ENCODE measurements at regions not wholly inside any gene's neighbourhood (a gene's known extent, or its start where the extent isn't known, plus 50 kb on each side); places are given as distances from the start of the nearest gene placed in this dataset.
"Not testable (repeated sequence)": the region's sequence is repeated elsewhere in the genome, so short reads cannot be mapped to it uniquely, and the experiment has no call there.

- not testable (repeated sequence) for H3K27ac ChIP-seq (ENCODE audit: low read depth, low read length, severe bottlenecking); H3K36me3 ChIP-seq (ENCODE audit: control insufficient read depth, insufficient read depth, low read length); H3K4me3 ChIP-seq (ENCODE audit: extremely low read depth, insufficient read depth, low read length, poor library complexity, severe bottlenecking); H3K9me3 ChIP-seq (ENCODE audit: control insufficient read depth, low read length); H3K4me1 ChIP-seq (ENCODE audit: control insufficient read depth, insufficient read depth, low read length, poor library complexity, severe bottlenecking)
- WGBS, 2 experiments (ENCODE audit: insufficient coverage in 2 of 2): 91 to 93% methylated on average over 4 to 6 of the region's 8 CpGs
Measured at GRCh38 chr4:22599929-22600432, 84.1 kb upstream of the ADGRA3 start.

GRCh38 chr4:22601638-22602037, 85.8 kb upstream of the ADGRA3 start:
- H3K36me3 ChIP-seq (ENCODE audit: control insufficient read depth, insufficient read depth, low read length); H3K27ac ChIP-seq (ENCODE audit: low read depth, low read length, severe bottlenecking); H3K9me3 ChIP-seq (ENCODE audit: control insufficient read depth, low read length); H3K4me3 ChIP-seq (ENCODE audit: extremely low read depth, insufficient read depth, low read length, poor library complexity, severe bottlenecking); H3K4me1 ChIP-seq (ENCODE audit: control insufficient read depth, insufficient read depth, low read length, poor library complexity, severe bottlenecking): not testable (repeated sequence)
- 93% methylated on average over 3 of the region's 6 CpGs for WGBS, 2 experiments (ENCODE audit: insufficient coverage in 2 of 2)

DNA sequence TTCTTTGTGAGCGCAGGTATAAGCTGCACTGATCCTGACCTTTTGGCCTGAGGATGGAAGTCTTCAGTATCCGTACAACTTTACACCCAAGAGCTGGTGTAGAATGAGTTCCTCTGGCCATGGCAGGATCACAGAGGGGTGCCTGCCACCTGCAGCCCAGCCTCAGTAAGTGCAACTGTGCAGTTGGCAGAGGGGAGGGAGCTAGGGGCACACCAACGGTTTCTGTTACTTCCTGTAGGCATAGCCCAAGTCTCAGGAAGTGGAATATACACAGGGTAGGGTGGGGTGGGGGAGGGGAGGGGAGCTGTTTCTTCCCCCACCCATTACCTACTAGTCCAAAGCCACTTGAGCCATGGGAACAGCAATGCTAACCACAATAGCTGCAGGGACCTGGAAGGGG, 85.4 kb upstream of the GBA3 start:
- Histone ChIP-seq H3K9me3 (ENCODE audit: control insufficient read depth, low read length) (no peaks in the 10 kb centered on the region), H3K4me1 (ENCODE audit: control insufficient read depth, insufficient read depth, low read length, poor library complexity, severe bottlenecking) (no peaks in the 10 kb centered on the region), H3K36me3 (ENCODE audit: control insufficient read depth, insufficient read depth, low read length) (no peaks in the 10 kb centered on the region), H3K4me3 (ENCODE audit: extremely low read depth, insufficient read depth, low read length, poor library complexity, severe bottlenecking) (no peak overlapping the region), H3K27ac (ENCODE audit: low read depth, low read length, severe bottlenecking) (no peak overlapping the region)
- 100% methylated on average over 1 of the region's 3 CpGs; no CpG with 5 or more reads in 1 of the 2 experiments for WGBS, 2 experiments (ENCODE audit: insufficient coverage in 2 of 2)

DNA sequence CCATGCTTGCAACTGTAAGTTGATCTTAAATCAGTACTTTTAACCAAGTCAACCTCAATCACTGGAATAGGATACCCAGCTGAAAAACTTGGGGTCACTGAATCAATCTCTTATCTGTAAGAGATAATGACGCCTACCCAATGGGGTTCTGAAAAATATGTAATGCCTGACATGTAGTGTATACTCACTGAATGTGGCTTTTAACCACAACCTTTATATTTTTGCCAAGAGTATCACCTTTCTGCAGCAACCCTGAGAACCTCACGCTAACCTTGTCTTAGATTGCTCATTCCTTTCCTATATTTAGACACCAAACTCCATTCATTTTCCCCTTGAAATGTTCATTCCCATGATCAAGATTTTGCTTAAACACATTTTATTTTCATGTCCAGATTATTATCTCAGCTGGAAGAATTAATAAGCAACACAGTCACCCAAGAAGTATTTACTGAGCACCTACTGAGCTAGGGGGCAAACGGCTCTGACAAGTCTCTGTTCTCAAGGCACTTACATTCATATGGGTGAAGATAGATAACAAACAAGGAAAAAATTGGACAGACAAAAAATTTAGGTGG, 82.7 kb upstream of the GBA3 start:
- not testable (repeated sequence) for H3K36me3 ChIP-seq (ENCODE audit: control insufficient read depth, insufficient read depth, low read length); H3K4me3 ChIP-seq (ENCODE audit: extremely low read depth, insufficient read depth, low read length, poor library complexity, severe bottlenecking); H3K4me1 ChIP-seq (ENCODE audit: control insufficient read depth, insufficient read depth, low read length, poor library complexity, severe bottlenecking); H3K27ac ChIP-seq (ENCODE audit: low read depth, low read length, severe bottlenecking); H3K9me3 ChIP-seq (ENCODE audit: control insufficient read depth, low read length)
- 71 to 100% methylated on average over 1 of the region's 3 CpGs for WGBS, 2 experiments (ENCODE audit: insufficient coverage in 2 of 2)

DNA sequence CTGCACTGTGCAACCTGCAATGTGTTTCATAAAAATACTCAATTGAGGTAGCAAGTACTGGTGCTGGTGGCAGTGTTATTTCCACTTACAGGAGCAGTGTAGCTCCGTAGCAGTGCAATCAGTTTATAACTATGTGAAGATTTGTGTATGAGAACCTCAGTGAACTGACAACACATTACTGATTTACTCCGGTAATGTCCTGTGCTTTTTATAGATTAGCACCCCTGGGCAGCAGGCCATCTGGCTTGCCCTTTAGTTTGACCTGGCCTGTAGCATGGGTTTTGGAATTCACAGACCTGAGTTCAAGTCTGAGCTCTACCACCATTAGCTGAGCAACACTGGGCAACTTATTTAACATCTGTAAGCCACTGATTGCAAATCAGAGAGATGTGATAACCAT, 78.6 kb upstream of the GBA3 start:
- Histone ChIP-seq H3K9me3 (ENCODE audit: control insufficient read depth, low read length) (no peaks in the 10 kb centered on the region), H3K36me3 (ENCODE audit: control insufficient read depth, insufficient read depth, low read length) (no peaks in the 10 kb centered on the region), H3K4me1 (ENCODE audit: control insufficient read depth, insufficient read depth, low read length, poor library complexity, severe bottlenecking) (no peaks in the 10 kb centered on the region), H3K4me3 (ENCODE audit: extremely low read depth, insufficient read depth, low read length, poor library complexity, severe bottlenecking) (no peak overlapping the region), H3K27ac (ENCODE audit: low read depth, low read length, severe bottlenecking) (no peak overlapping the region)
- 89 to 95% methylated on average over 1 to 2 of the region's 2 CpGs for WGBS, 2 experiments (ENCODE audit: insufficient coverage in 2 of 2)

- Histone ChIP-seq H3K36me3 (ENCODE audit: control insufficient read depth, insufficient read depth, low read length) (no peaks in the 10 kb centered on the region), H3K9me3 (ENCODE audit: control insufficient read depth, low read length) (no peaks in the 10 kb centered on the region), H3K4me3 (ENCODE audit: extremely low read depth, insufficient read depth, low read length, poor library complexity, severe bottlenecking) (no peak overlapping the region), H3K4me1 (ENCODE audit: control insufficient read depth, insufficient read depth, low read length, poor library complexity, severe bottlenecking) (no peaks in the 10 kb centered on the region), H3K27ac (ENCODE audit: low read depth, low read length, severe bottlenecking) (no peak overlapping the region)
- WGBS, 2 experiments (ENCODE audit: insufficient coverage in 2 of 2): 78 to 96% methylated on average over 2 to 3 of the region's 3 CpGs
Measured at GRCh38 chr4:22616516-22616915, 76.2 kb upstream of the GBA3 start.

- H3K9me3 ChIP-seq (ENCODE audit: control insufficient read depth, low read length); H3K27ac ChIP-seq (ENCODE audit: low read depth, low read length, severe bottlenecking); H3K4me1 ChIP-seq (ENCODE audit: control insufficient read depth, insufficient read depth, low read length, poor library complexity, severe bottlenecking); H3K36me3 ChIP-seq (ENCODE audit: control insufficient read depth, insufficient read depth, low read length); H3K4me3 ChIP-seq (ENCODE audit: extremely low read depth, insufficient read depth, low read length, poor library complexity, severe bottlenecking): not testable (repeated sequence)
- WGBS, 2 experiments (ENCODE audit: insufficient coverage in 2 of 2): 92% methylated on average over 3 of the region's 4 CpGs; no CpG with 5 or more reads in 1 of the 2 experiments
Measured at GRCh38 chr4:22620144-22620543, 72.6 kb upstream of the GBA3 start.

DNA sequence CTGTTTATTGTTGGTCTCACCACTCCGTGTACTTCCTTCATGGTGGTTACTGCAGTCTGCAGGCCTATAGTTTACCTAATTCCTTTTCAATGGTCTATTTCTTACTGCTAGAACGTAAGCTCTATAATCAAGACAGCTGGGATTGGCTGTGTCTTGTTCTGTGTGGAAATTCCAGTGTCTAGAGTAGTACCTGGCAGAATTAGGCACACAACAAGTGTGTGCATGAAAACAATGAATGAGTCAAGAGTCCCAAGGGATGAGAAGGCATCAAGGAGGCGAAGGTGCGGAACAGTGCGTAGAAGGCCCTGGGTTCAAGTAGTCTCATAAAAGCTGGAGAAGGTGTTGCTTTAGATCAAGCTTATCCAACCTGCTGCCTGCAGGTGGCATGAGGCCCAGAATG, 70.8 kb upstream of the GBA3 start:
- not testable (repeated sequence) for H3K9me3 ChIP-seq (ENCODE audit: control insufficient read depth, low read length); H3K4me3 ChIP-seq (ENCODE audit: extremely low read depth, insufficient read depth, low read length, poor library complexity, severe bottlenecking); H3K4me1 ChIP-seq (ENCODE audit: control insufficient read depth, insufficient read depth, low read length, poor library complexity, severe bottlenecking); H3K27ac ChIP-seq (ENCODE audit: low read depth, low read length, severe bottlenecking); H3K36me3 ChIP-seq (ENCODE audit: control insufficient read depth, insufficient read depth, low read length)
- WGBS, 2 experiments (ENCODE audit: insufficient coverage in 2 of 2): 97 to 98% methylated on average over 4 of the region's 5 CpGs

- not testable (repeated sequence) for H3K27ac ChIP-seq (ENCODE audit: low read depth, low read length, severe bottlenecking); H3K4me3 ChIP-seq (ENCODE audit: extremely low read depth, insufficient read depth, low read length, poor library complexity, severe bottlenecking); H3K9me3 ChIP-seq (ENCODE audit: control insufficient read depth, low read length); H3K36me3 ChIP-seq (ENCODE audit: control insufficient read depth, insufficient read depth, low read length); H3K4me1 ChIP-seq (ENCODE audit: control insufficient read depth, insufficient read depth, low read length, poor library complexity, severe bottlenecking)
- WGBS, 2 experiments (ENCODE audit: insufficient coverage in 2 of 2): 78 to 100% methylated on average over 2 to 3 of the region's 5 CpGs
Measured at GRCh38 chr4:22624002-22624401, 68.7 kb upstream of the GBA3 start.

- peaks cover 7% of the 10 kb centered on the region for H3K4me1 ChIP-seq (ENCODE audit: control insufficient read depth, insufficient read depth, low read length, poor library complexity, severe bottlenecking)
- no peak overlapping the region for H3K4me3 ChIP-seq (ENCODE audit: extremely low read depth, insufficient read depth, low read length, poor library complexity, severe bottlenecking)
- no peaks in the 10 kb centered on the region for H3K36me3 ChIP-seq (ENCODE audit: control insufficient read depth, insufficient read depth, low read length)
- peak overlapping the region; percentile 79 for H3K27ac ChIP-seq (ENCODE audit: low read depth, low read length, severe bottlenecking)
- 7 to 10% methylated on average over 2 to 3 of the region's 3 CpGs for WGBS, 2 experiments (ENCODE audit: insufficient coverage in 2 of 2)
- no peaks in the 10 kb centered on the region for H3K9me3 ChIP-seq (ENCODE audit: control insufficient read depth, low read length)
Measured at GRCh38 chr4:22625311-22625710, 67.4 kb upstream of the GBA3 start.

DNA sequence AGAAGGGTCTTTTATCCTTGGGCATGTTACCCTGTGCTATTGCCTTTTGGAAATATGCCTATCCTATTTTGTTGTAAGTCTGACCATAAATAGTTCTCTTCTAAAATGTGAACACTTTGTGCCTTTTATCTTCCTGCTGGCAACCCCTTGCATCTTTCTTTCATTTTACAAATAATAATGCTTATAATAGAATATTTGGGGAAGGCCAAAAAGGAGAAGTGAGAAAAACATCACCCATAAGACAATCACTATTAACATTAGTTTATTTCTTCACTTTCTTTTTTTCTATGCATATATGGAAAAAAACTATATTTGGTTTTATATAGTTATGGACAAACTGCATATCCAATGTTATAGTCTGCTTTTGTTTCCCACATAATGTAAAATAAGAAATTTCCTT, 64.9 kb upstream of the GBA3 start:
- H3K36me3 ChIP-seq (ENCODE audit: control insufficient read depth, insufficient read depth, low read length); H3K4me1 ChIP-seq (ENCODE audit: control insufficient read depth, insufficient read depth, low read length, poor library complexity, severe bottlenecking); H3K27ac ChIP-seq (ENCODE audit: low read depth, low read length, severe bottlenecking); H3K4me3 ChIP-seq (ENCODE audit: extremely low read depth, insufficient read depth, low read length, poor library complexity, severe bottlenecking); H3K9me3 ChIP-seq (ENCODE audit: control insufficient read depth, low read length): not testable (repeated sequence)
